HG02973 (cell line): ENCODE measurements at regions not wholly inside any gene's neighbourhood (a gene's known extent, or its start where the extent isn't known, plus 50 kb on each side); places are given as distances from the start of the nearest gene placed in this dataset.

Experiments used
- ATAC-seq: cut with Tn5 transposase; IDR thresholded peaks from one replicate; pipeline ENCODE4 v1.9.1; 2021; ENCODE audit warnings: moderate library complexity; ENCODE audit not compliant: unreplicated experiment

GRCh38 chr18:2263303-2263890, 307.9 kb downstream of the METTL4 start:
- no peak for ATAC-seq

GRCh38 chr18:2274613-2275012, 296.7 kb downstream of the METTL4 start:
- ATAC-seq: no peak

- no peak for ATAC-seq
Observed at GRCh38 chr18:2281086-2281485, 290.2 kb downstream of the METTL4 start.

- no peak for ATAC-seq
Observed at GRCh38 chr18:2281523-2282199, 289.6 kb downstream of the METTL4 start.

GRCh38 chr18:2293109-2293839, 278.0 kb downstream of the METTL4 start:
- no peak for ATAC-seq

- ATAC-seq: no peak
Observed at GRCh38 chr18:2301316-2301715, 270.0 kb downstream of the METTL4 start.

GRCh38 chr18:2302012-2302411, 269.3 kb downstream of the METTL4 start:
- no peak for ATAC-seq

- no peak for ATAC-seq
Observed at GRCh38 chr18:2302628-2303516, 268.4 kb downstream of the METTL4 start.

GRCh38 chr18:2303517-2304238, 267.6 kb downstream of the METTL4 start:
- ATAC-seq: no peak

- ATAC-seq: no peak
Observed at GRCh38 chr18:2304378-2305175, 266.7 kb downstream of the METTL4 start.

GRCh38 chr18:2306606-2307005, 264.7 kb downstream of the METTL4 start:
- no peak for ATAC-seq

GRCh38 chr18:2310886-2311285, 260.4 kb downstream of the METTL4 start:
- ATAC-seq: no peak

GRCh38 chr18:2312440-2312839, 258.9 kb downstream of the METTL4 start:
- peak; percentile 78 for ATAC-seq

GRCh38 chr18:2313332-2313731, 258.0 kb downstream of the METTL4 start:
- ATAC-seq: no peak

GRCh38 chr18:2316082-2316750, 255.1 kb downstream of the METTL4 start:
- no peak for ATAC-seq

GRCh38 chr18:2316751-2317696, 254.3 kb downstream of the METTL4 start:
- ATAC-seq: no peak

- ATAC-seq: no peak
Observed at GRCh38 chr18:2324459-2324858, 246.8 kb downstream of the METTL4 start.

GRCh38 chr18:2325308-2325849, 245.9 kb downstream of the METTL4 start:
- no peak for ATAC-seq
